IMR-90 (cell line): ENCODE measurements at regions not wholly inside any gene's neighbourhood (a gene's known extent, or its start where the extent isn't known, plus 50 kb on each side); places are given as distances from the start of the nearest gene placed in this dataset.

ENCODE experiments used
- CEBPB ChIP-seq: IDR thresholded peaks from 2 replicates; pipeline ENCODE4 v1.6.1; 2012; ENCODE audit warnings: low read depth, low read length, improper control_type of control experiment
- CHD1 ChIP-seq: IDR thresholded peaks from 2 replicates; pipeline ENCODE4 v1.6.1; 2012; ENCODE audit warnings: low read depth, low read length, improper control_type of control experiment
- MAFK ChIP-seq: IDR thresholded peaks from 2 replicates; pipeline ENCODE4 v1.6.1; 2012; ENCODE audit warnings: low read depth, low read length, improper control_type of control experiment
- MAZ ChIP-seq: IDR thresholded peaks from 2 replicates; pipeline ENCODE4 v1.6.1; 2012; ENCODE audit warnings: low read depth, mild to moderate bottlenecking, low read length, improper control_type of control experiment, moderate library complexity, borderline replicate concordance
- POLR2A ChIP-seq: IDR thresholded peaks from 2 replicates; pipeline ENCODE4 v1.6.1; 2012; ENCODE audit warnings: mild to moderate bottlenecking, low read depth, low read length
- RAD21 ChIP-seq: IDR thresholded peaks from 2 replicates; pipeline ENCODE4 v1.6.1; 2012; ENCODE audit warnings: low read length, improper control_type of control experiment
- RFX5 ChIP-seq: IDR thresholded peaks from 2 replicates; pipeline ENCODE4 v1.8.0; 2012; ENCODE audit warnings: low read depth, mild to moderate bottlenecking, low read length, moderate library complexity
- SMC3 ChIP-seq: fragments of 150-350 bp; IDR thresholded peaks from 2 replicates; pipeline ENCODE4 v1.6.1; 2016; ENCODE audit warnings: low read depth, mild to moderate bottlenecking, antibody characterized with exemption, low read length, moderate library complexity
- TF ChIP-seq, protein P1 (sequence below): fragments of 150-350 bp; IDR thresholded peaks from 2 replicates; pipeline ENCODE4 v1.6.1; 2017; ENCODE audit warnings: mild to moderate bottlenecking, antibody characterized with exemption, low read length, low read depth
- TF ChIP-seq, protein P2 (sequence below): conservative IDR thresholded peaks from 2 replicates; pipeline ENCODE4 v1.5.1; 2012; ENCODE audit warnings: mild to moderate bottlenecking, low read depth, low read length, improper control_type of control experiment
- TF ChIP-seq, protein P3 (sequence below): fragments of 150-350 bp; IDR thresholded peaks from 2 replicates; pipeline ENCODE4 v1.6.1; 2016; ENCODE audit warnings: low read depth, mild to moderate bottlenecking, low read length, moderate library complexity, borderline replicate concordance

DNA sequence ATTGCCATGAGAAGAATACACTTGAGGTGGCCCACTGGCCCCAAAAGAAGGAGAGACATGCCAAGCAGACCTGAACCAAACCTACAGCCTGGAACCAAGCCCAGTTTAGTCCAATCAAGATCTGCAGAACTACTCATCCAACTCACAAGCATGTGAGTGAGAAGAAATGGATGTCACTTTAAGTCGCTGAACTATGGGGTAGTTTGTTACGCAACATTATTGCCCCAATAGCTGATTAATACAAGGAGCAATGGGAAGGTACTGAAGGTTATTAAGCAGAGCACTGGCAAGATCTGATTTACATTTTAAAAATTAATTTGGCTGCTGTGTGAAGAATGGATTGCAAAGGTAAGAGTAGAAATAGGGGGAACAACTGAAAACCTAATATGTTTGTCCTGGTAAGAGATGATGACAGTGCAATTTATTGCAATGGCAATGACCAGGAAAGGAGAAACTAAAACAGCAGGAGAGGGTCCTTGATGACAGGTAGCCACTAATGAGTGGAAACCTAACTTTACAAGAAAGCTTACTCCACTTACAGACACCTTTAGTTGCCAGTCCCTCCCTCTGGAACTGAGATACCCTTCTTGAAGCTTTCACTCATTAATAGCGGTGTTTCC, 132.9 kb upstream of the GRIA1 start:
- TF ChIP-seq CEBPB (peak; percentile 73), MAFK (0 out of 2 replicates have a peak, but pooled peaks have one; percentile 2), MAZ (no peak), RAD21 (no peak), POLR2A (no peak), CHD1 (no peak), RFX5 (no peak), SMC3 (no peak)
- TF ChIP-seq, protein P1, sequence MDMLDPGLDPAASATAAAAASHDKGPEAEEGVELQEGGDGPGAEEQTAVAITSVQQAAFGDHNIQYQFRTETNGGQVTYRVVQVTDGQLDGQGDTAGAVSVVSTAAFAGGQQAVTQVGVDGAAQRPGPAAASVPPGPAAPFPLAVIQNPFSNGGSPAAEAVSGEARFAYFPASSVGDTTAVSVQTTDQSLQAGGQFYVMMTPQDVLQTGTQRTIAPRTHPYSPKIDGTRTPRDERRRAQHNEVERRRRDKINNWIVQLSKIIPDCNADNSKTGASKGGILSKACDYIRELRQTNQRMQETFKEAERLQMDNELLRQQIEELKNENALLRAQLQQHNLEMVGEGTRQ = no peak
- TF ChIP-seq, protein P2, sequence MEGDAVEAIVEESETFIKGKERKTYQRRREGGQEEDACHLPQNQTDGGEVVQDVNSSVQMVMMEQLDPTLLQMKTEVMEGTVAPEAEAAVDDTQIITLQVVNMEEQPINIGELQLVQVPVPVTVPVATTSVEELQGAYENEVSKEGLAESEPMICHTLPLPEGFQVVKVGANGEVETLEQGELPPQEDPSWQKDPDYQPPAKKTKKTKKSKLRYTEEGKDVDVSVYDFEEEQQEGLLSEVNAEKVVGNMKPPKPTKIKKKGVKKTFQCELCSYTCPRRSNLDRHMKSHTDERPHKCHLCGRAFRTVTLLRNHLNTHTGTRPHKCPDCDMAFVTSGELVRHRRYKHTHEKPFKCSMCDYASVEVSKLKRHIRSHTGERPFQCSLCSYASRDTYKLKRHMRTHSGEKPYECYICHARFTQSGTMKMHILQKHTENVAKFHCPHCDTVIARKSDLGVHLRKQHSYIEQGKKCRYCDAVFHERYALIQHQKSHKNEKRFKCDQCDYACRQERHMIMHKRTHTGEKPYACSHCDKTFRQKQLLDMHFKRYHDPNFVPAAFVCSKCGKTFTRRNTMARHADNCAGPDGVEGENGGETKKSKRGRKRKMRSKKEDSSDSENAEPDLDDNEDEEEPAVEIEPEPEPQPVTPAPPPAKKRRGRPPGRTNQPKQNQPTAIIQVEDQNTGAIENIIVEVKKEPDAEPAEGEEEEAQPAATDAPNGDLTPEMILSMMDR = no peak
- TF ChIP-seq, protein P3, sequence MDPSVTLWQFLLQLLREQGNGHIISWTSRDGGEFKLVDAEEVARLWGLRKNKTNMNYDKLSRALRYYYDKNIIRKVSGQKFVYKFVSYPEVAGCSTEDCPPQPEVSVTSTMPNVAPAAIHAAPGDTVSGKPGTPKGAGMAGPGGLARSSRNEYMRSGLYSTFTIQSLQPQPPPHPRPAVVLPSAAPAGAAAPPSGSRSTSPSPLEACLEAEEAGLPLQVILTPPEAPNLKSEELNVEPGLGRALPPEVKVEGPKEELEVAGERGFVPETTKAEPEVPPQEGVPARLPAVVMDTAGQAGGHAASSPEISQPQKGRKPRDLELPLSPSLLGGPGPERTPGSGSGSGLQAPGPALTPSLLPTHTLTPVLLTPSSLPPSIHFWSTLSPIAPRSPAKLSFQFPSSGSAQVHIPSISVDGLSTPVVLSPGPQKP = no peak
